HG02938 (cell line): ENCODE measurements at regions not wholly inside any gene's neighbourhood (a gene's known extent, or its start where the extent isn't known, plus 50 kb on each side); places are given as distances from the start of the nearest gene placed in this dataset.

ENCODE experiments used
- ATAC-seq: cut with Tn5 transposase; IDR thresholded peaks from one replicate; pipeline ENCODE4 v1.9.1; 2021; ENCODE audit warnings: mild to moderate bottlenecking, moderate library complexity; ENCODE audit not compliant: unreplicated experiment

DNA sequence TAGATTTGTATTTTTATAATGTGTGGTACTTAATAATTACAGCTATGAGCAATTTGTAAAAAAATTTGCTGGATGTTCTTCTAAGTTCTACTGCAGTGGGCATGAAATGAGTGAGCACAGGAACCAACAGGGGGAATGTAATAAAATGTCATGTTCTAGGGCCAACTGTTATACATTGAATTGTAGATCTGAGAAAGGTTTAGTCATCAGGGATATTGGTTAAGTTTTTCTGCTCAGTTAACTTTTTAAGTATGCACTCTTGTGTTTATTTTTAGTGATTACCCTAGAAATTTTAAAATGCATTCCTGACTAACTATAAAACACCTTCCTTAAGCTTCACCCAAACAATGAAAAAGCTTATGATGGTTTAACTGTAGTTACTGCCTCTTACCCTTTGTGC is 101.8 kb downstream of the CAND1 start:
- no peak for ATAC-seq

DNA sequence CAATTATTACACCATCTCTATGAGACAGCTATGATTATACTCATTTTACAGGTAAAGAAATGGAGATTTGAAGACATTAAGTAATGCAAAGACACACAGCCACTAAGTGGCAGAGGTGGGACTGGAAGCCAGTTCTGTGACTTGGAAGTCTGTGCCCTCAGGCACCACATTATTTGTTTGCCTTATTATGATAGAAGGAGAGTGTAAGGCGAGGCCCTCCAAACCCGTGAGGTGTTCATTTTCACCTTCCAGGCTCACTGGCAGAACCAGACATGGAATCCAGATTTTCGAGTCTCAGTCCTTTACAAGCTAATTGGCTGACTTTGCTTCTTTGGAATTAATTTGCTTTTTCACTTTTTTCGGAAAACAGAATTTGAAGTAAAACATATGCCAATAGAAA is 107.9 kb downstream of the CAND1 start:
- ATAC-seq = no peak

DNA sequence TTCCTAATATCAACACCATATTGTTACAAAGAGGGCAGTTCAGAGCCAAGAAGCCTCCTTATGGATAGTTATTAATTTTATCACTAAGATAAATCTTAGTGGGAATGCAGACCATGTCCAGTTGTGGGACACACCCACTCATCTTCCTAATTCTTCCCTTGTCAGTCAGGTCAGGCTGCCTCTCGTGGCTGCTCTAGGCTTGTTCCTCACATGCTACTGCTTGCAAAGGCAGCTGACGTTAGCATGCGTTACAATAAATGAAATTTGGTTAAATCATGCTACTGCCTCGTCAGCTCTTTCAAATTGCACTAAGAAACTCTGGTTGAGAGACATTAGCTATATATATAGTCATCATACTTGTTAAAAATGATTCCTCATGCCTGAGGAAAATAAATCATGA is 108.4 kb downstream of the CAND1 start:
- ATAC-seq = no peak

DNA sequence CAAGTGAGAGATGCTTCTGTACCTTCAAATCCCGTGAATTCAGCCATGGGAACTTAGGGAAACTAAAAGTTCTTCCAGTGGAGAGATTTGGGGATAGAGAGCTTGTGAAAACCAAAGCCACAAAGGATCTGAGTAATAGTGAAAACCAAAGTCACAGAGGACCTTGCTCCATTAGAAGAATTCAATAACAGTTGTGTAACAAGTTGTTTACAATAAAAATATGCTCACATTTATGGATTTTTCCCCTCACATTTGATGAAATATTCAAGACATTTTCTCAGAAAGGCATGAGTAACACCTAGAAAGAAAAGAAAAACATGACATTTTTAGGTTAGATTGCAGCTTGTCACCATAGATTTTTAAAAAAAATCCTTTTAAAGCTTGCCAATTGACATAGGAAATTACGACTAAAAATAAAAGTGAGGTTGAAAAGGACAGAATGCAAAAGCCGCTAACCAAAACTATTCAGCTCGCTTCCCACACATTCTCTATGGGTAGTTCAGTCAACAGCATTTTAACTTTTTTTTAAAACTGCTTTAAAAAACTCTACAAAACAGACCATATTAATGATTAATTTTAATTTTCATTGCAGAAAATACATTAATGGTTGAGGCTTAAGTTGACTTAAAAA is 113.2 kb downstream of the CAND1 start:
- ATAC-seq = no peak

DNA sequence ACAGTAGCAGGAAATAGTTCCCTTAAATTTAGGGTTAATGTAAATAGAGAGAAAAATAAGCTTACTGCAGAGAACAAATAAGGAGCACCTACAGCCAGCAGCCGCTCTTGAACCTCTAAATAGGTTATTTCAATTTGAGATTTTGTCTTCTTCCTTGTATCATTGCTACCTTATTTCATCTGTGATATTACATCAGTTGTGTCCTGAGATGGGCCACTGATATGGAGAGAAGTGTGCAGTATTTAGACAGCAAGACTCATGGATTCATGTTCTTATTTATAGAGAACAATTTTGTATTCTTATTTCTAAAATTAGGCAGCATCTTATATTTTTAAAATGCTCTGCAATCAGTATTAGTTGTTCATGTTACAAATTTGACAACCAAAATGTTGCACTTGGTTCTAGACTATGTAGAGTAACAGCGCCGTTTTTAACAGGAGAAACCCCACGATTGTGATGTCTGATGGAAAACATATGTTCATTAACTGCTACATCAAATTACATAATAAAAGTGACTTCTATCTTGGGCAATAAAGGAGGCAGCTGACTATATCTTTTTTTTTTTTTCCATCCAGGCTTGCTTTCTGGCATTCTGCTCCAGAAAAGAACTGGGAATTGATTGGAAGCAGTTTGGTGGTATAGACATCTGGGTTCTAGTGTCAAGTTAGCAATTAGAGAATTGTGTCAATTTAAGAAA is 117.9 kb downstream of the CAND1 start:
- ATAC-seq = no peak

DNA sequence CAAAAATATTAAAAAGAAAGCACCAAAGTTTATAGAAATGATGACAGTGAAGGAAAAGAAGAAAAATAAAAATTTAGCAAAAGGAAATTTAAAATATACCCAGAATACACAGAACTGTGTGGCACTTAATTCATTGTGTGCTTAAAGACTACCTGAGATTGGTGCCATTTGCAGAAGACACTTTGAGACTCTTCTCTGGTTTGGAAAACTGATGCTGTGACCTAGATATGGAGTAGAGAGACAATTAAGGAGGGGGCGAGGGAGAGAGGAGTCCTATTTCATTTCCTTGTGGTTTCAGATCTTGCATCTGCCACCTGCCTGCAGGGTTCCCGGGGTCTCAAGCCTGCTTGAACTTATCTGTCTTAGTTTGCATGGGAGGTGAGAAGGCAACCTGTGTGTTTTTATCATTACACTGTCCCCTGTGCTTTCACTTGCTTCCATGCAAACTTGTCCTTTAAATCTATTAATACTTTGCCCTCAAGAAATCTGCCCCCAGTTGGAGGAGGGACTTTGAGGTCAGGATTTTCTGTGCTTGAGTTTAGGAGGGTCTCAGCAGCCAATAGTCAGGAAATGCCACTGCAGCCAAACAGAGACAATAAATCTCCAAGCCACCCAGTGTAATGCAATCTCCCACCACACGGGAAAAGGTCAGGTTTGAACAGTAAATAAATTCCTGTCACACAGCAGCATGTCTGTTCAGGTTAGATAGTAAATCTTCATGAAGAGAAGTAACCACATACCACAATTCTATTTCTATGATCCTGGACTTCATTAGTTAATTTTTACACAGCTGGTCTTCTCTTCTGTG is 119.4 kb downstream of the CAND1 start:
- peak; percentile 62 for ATAC-seq

DNA sequence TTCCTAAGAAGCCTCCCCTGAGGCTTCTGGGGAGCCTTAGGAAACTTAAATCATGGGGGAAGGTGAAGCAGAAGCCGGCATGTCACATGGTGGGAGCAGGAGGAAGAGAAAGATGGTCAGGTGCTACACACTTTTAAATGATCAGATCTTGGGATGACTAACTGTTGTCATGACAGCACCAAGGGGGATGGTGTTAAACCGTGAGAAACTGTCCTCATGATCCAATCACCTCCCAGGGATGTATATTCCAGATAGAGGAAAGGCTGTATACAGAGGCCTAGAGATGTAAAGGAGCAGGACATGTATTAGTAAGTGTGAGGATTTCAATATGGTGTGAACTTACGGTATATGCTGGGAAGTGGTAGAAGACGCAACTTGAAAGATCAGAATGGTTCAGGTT is 121.1 kb downstream of the CAND1 start:
- no peak for ATAC-seq

DNA sequence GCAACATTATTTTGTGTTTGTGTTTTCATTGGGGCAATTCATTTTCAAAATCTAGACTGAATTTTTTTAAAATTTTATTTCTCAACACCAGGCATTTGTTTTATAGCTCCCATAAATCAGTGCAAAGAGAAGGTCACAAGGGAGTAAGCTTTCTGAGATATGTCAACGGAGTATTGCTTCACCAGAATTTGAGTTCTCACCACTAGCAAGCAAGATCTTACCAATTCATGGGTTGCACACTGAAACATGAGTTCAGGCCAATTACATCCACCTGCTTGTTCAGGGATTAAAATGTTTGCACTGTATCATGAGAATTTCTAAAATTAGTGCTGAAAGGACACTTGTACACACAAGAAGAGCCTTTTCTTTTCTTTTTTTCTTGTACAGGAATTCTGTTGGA is 121.9 kb downstream of the CAND1 start:
- no peak for ATAC-seq

DNA sequence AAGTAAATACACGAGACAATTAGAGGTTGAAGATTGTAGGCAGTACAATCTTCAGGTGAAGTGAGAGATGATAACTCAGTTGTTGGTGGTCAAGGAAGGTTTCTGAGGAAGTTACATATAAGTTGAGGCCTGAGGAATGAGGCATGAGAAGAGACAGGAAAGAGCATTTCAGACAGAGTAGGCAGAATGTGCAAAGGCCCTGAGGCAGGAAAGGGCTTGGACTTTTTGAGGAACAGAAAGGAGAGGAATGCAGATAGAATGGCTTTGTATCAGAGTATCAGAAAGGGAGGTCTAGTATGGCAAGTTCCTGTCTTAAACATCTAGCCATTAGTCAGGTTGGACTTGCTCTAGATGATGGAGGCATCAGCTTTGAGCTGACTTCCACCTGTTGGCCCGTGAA is 122.5 kb downstream of the CAND1 start:
- no peak for ATAC-seq

DNA sequence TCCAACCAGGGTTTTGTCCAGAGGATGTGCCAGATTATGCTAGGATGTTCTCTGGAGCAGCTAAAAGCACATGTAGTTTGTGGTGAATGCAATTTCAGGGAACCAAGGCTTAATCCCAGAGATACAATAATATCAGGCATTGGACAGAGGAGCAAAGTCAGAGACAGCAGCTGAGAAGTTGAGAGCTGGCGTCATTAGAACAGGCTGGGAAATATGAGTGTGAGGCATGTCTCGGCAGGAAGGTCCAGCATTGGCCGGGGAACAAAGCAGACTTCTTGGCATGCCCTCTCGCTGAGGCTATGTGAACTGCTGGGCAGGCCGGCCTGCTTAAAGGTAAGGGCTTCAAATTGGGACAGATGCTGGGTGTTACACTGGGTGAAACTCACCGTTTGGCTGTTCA is 125.4 kb downstream of the CAND1 start:
- ATAC-seq = no peak

DNA sequence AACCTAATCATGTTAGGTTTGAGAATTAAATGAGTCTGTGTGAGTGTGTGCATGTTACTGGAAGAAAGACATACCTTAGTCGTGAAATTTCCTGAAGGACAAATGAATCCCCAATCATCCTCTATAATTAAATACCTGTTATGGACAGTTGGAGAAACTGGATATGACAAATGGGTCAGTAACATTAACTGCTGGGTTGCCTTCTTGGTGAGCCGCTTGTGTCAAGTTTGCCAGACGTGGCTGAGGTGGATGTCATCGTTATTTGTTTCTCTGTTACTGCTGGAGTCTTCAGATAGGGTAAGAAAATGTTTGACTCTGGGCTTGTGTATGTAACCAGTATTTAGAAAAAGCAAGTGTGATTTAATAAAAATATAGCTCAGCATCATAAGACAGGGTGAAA is 131.6 kb downstream of the CAND1 start:
- ATAC-seq = no peak

DNA sequence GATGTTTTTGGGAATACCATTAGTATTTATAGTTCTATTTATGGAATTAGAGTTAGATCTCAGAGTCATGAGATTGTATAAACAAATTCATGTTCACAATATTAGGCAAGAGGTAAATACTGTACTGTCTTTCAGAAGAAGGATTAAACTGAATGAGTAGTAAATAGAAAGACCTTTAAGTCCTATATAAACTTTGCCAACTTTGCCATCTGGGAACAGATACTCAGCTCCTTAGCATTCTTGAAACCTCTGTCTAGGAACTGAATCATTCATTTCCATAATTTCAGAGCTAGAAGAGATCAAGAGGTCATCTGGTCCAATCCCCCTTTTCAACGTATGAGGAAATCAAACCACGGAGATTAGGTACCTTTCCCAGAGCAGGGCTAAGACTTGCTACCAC is 141.1 kb downstream of the CAND1 start:
- ATAC-seq = no peak

DNA sequence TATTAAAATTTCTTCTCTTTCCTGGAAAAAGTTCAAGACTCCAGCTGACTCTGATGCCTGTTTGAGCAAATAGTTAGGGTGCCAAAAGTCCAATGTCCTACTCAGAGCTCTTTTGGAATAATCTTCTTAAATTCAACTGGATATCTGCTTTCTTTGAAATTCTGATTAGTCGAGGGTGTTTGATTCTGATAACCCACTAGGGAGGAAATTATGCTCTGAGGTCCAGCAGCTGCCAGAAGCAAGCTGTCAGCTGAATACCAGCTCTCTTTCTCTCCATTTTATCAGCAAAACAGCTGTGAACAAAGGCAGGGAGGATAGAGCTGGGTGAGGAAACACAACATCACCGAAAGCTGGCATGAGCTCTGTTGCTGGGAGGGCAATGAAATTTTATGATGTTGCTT is 141.5 kb downstream of the CAND1 start:
- ATAC-seq = no peak

DNA sequence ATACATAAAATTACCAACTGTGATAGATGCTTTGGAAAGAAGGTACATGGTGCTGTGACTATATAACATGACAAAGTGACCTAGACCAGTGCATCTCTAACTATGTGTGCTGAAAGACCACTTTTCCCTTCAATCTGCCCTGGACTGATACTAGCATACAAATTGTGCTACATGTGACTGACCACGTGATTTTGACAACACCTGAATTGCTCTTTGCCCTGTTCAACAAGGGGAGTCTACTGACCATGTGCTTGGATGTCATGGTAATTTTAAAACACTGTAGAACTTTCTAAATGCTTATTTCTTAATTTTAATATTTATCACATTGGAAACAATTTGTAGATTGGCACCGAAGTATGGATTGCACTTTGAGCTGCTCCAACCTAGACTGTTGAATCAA is 142.4 kb downstream of the CAND1 start:
- ATAC-seq = no peak

DNA sequence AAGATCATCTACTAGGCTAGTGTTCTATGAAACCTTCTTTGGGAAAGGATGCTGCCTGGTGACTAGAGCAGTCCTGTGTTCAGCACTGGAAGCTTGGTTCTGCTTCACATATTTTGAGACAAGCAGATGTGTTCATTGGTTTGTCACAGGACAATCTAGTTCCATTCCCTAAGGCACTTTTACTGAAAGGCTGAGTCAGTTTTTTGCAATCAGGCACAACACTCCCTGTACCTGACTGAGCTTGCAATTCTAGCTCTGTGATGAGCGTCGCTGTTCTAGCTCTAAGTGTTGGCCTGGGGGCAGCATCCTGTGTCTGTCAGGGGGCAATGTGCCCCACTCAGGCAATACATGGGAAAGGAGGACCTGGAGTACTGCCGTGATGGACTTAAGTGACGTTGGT is 144.4 kb downstream of the CAND1 start:
- ATAC-seq = no peak

DNA sequence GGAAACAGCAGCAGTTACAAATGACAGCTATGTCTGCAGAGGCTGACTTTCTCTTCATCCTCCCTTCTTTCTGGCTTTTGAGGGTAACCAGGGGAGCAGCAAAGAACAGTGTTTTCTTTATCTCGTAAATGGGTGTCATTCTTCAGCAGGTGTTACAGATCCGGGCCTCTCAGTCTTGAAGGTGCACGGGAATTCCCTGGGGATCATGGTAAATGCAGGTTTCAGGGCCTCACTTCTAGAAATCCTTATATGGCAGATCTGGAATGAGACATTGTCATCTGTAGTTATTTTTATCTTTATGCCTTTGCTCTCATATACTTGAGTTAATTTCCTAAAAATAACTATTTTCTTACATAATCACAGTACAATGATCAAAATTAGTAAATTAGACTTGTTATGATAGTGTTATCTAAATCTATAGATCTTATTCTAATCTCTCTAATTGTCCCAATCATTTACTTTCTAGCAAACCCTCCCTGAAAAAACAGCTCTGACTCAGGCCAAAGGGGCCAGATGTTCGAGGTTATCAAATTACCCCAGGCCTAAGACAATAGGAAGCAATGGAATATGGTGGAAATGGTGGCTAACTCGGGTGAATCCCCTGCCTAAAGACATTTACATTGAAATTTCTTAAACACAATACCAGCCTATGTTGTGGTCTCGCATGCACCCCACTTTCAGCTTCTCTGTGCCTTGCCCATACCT is 145.0 kb downstream of the CAND1 start:
- no peak for ATAC-seq

DNA sequence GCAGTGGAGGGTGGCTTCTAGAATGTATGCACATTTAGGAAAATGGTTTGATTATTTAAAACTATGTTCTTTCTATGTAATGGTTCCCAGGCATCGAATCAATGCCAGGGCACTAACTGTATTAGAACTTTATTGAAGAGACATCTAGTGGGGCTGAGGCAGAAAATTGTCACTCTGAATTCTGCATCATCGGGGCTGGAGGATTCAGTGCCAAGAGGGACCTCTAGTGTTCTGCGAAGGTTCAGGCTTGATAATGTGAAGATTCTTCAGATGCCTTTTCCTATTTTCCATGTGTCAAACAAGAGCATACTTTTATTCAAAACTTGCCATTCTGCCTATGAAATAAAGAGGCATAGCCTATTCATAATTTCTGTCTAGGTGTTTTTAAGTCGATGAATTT is 146.3 kb downstream of the CAND1 start:
- ATAC-seq = no peak

DNA sequence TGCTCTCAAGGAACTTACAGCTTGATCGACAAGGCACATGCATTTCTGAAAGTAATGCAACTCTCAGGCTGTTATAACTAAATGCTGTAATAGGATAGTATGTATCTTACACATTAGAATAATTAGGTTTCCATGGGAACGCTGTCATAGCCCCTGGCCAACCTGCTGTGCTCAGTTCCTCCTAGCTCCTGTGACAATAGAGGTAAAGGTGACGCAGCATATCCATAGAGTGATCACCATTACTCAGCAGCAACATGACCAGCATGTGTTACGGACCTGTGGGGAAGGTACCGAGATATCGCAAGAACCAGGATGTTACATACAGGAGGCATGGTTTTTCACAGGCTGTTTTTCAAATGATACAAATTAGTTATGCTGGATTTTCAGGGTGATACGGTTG is 150.7 kb downstream of the CAND1 start:
- ATAC-seq = no peak

DNA sequence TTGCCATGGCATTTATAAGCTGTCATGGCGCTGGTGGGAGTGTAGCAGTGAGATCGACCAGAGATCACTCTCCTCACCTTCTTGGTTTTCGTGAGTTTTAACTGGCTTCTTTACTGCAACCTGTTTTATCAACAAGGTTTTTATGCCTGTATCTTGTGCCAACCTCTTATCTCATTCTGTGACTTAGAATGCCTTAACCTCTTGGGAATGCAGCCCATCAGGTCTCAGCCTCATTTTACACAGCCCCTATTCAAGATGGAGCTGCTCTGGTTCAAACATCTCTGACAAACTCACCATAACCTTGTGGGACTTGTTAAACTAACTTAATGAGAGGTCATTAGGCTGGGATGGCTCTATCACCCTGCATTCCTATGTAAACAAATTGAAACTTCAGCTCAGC is 151.3 kb downstream of the CAND1 start:
- ATAC-seq = no peak

DNA sequence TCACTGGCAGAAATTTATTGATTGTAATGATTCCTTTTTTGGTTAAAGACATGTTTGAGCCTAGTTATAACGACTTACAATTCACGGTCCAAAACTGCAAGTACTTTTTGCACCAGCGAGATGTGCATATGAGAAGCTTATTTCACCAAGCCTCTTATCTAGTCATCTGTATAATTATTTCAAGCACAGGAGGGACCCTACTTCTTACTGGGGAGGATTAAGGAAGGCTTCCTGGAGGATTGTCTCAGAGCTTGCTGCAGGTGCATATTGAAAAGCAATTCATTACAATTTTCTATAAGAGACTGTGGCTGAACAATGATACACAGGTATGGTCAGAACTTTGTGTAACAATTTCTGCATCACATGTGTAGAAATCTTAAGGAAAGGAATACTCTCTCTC is 152.9 kb downstream of the CAND1 start:
- no peak for ATAC-seq

DNA sequence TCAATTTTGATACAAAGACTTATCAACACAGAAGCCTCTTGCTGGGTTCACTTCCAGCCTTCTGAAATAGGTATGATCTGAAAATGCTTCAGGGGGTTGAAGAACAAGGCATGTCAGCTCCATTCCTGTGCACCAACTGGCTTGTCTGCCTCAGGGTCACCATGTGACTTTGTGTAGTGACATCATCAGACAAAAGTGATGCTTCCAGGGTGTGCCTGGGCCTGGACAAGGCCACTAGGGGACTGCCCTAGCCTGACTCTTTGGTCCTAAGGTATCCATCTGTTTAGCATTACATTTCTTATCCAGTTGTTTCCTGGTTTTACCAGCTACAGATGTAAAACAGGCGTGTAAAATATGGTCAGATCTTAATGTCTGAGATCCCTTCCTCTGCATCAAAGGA is 155.6 kb downstream of the CAND1 start:
- ATAC-seq = no peak

DNA sequence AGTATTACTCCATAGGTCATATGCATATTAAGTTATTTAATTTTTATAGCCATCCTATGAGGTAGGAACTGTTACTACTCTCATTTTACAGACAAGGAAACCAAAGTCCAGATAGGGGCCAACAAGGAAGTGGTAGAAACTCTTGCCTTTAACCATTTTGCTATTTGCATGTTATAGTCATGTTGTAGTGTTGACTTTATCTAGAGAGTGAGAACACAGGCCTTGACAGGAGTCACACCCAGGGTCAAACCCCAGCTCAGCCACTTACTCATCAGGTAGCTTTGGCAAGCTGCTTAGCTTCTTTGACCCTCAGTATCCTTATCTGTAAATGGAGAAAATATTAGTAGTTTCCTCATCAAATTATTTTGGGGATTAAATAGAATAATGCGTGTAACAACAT is 156.2 kb downstream of the CAND1 start:
- ATAC-seq = no peak
